Progenitor cell of endocrine pancreas (in vitro differentiated cells): ENCODE measurements at regions not wholly inside any gene's neighbourhood (a gene's known extent, or its start where the extent isn't known, plus 50 kb on each side); places are given as distances from the start of the nearest gene placed in this dataset.

Experiments
- DNase-seq: peaks from one replicate; pipeline ENCODE4 v3.0.0; 2021; ENCODE audit warnings: low spot score; ENCODE audit not compliant: unreplicated experiment
- H3K27ac Mint-ChIP-seq: 2 replicates; pipeline ENCODE4 v1.8.0; 2021; ENCODE audit warnings: mild to moderate bottlenecking, moderate library complexity, mixed read lengths
- H3K27me3 Mint-ChIP-seq: 2 replicates; pipeline ENCODE4 v1.8.0; 2021; ENCODE audit warnings: mixed read lengths
- H3K36me3 Mint-ChIP-seq: 2 replicates; pipeline ENCODE4 v1.8.0; 2022; ENCODE audit warnings: mixed read lengths; ENCODE audit not compliant: insufficient read depth
- H3K4me1 Mint-ChIP-seq: 2 replicates; pipeline ENCODE4 v1.8.0; 2021; ENCODE audit warnings: low read depth, mixed read lengths
- H3K4me3 Mint-ChIP-seq: 2 replicates; pipeline ENCODE4 v1.8.0; 2021; ENCODE audit warnings: low read depth, mild to moderate bottlenecking, moderate library complexity, mixed read lengths
- H3K9me3 Mint-ChIP-seq: 2 replicates; pipeline ENCODE4 v1.8.0; 2021; ENCODE audit warnings: low read depth, mixed read lengths
- TF ChIP-seq, protein P1 (sequence below): fragments of 200-600 bp; sonication (generic); IDR thresholded peaks from one replicate; pipeline ENCODE4 v1.5.0; 2021; ENCODE audit warnings: antibody characterized with exemption, mild to moderate bottlenecking; ENCODE audit not compliant: unreplicated experiment

GRCh38 chr9:14433351-14434157 lies 119.6 kb upstream of the NFIB start:
- H3K27me3 Mint-ChIP-seq, result peaks cover 4% of the 10 kb centered on the region
- no peak overlapping the region for H3K27ac Mint-ChIP-seq
- no peak overlapping the region for H3K4me3 Mint-ChIP-seq
- H3K4me1 Mint-ChIP-seq, result peaks cover 2% of the 10 kb centered on the region
- no peaks in the 10 kb centered on the region for H3K9me3 Mint-ChIP-seq
- H3K36me3 Mint-ChIP-seq, result no peaks in the 10 kb centered on the region
- TF ChIP-seq, protein P1, sequence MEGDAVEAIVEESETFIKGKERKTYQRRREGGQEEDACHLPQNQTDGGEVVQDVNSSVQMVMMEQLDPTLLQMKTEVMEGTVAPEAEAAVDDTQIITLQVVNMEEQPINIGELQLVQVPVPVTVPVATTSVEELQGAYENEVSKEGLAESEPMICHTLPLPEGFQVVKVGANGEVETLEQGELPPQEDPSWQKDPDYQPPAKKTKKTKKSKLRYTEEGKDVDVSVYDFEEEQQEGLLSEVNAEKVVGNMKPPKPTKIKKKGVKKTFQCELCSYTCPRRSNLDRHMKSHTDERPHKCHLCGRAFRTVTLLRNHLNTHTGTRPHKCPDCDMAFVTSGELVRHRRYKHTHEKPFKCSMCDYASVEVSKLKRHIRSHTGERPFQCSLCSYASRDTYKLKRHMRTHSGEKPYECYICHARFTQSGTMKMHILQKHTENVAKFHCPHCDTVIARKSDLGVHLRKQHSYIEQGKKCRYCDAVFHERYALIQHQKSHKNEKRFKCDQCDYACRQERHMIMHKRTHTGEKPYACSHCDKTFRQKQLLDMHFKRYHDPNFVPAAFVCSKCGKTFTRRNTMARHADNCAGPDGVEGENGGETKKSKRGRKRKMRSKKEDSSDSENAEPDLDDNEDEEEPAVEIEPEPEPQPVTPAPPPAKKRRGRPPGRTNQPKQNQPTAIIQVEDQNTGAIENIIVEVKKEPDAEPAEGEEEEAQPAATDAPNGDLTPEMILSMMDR, result no peak
- no peak for DNase-seq

GRCh38 chr9:14432666-14433350 lies 118.9 kb upstream of the NFIB start:
- Mint-ChIP-seq H3K27ac (no peak overlapping the region), H3K4me3 (no peak overlapping the region), H3K36me3 (no peaks in the 10 kb centered on the region), H3K9me3 (no peaks in the 10 kb centered on the region), H3K27me3 (peaks cover 4% of the 10 kb centered on the region), H3K4me1 (peaks cover 2% of the 10 kb centered on the region)
- no peak for DNase-seq
- TF ChIP-seq, protein P1, result no peak

- DNase-seq, result peak; percentile 72
- Mint-ChIP-seq H3K4me1 (peaks cover 16% of the 10 kb centered on the region), H3K36me3 (no peaks in the 10 kb centered on the region), H3K27me3 (no peaks in the 10 kb centered on the region), H3K9me3 (no peaks in the 10 kb centered on the region), H3K4me3 (no peak overlapping the region), H3K27ac (peak overlapping the region; percentile 12)
- TF ChIP-seq, protein P1, result peak; percentile 85
Measured at GRCh38 chr9:14428781-14429230, 114.9 kb upstream of the NFIB start.

- DNase-seq, result no peak
- Mint-ChIP-seq H3K27ac (no peak overlapping the region), H3K36me3 (no peaks in the 10 kb centered on the region), H3K27me3 (no peaks in the 10 kb centered on the region), H3K9me3 (no peaks in the 10 kb centered on the region), H3K4me3 (no peak overlapping the region), H3K4me1 (peaks cover 20% of the 10 kb centered on the region)
- TF ChIP-seq, protein P1, result no peak
Measured at GRCh38 chr9:14427419-14427818, 113.5 kb upstream of the NFIB start.

DNA sequence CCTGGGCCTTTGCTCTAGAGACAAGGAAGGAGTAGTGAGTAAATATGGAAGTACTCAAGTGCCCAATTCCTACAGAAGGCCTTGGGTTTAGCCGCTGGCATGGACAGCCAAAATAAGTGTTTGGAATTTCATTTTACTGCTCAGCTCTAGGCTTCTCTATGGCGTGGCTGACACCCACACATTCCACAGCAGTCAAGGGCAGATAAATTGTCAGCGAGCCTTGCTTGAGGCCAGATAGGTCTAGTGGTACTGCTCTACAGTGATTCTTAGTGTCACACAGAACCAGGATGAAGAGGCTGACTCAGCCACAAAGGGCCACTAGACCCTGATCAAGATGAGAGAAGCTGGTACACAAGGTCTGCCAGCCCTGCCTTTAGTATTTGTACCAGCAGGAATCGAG lies 111.0 kb upstream of the NFIB start:
- H3K4me1 Mint-ChIP-seq, result peaks cover 20% of the 10 kb centered on the region
- peak overlapping the region; percentile 0 for H3K4me3 Mint-ChIP-seq
- no peak for DNase-seq
- H3K27me3 Mint-ChIP-seq, result no peaks in the 10 kb centered on the region
- no peaks in the 10 kb centered on the region for H3K36me3 Mint-ChIP-seq
- peak overlapping the region; percentile 87 for H3K27ac Mint-ChIP-seq
- TF ChIP-seq, protein P1, result no peak
- H3K9me3 Mint-ChIP-seq, result no peaks in the 10 kb centered on the region
